NCI-H526 (cell line): ENCODE measurements at regions not wholly inside any gene's neighbourhood (a gene's known extent, or its start where the extent isn't known, plus 50 kb on each side); places are given as distances from the start of the nearest gene placed in this dataset.

Experiments used
- DNase-seq, 2 experiments: peaks; one replicate each; lab custom pipeline; 2025; lab: John Stamatoyannopoulos, UW

DNA sequence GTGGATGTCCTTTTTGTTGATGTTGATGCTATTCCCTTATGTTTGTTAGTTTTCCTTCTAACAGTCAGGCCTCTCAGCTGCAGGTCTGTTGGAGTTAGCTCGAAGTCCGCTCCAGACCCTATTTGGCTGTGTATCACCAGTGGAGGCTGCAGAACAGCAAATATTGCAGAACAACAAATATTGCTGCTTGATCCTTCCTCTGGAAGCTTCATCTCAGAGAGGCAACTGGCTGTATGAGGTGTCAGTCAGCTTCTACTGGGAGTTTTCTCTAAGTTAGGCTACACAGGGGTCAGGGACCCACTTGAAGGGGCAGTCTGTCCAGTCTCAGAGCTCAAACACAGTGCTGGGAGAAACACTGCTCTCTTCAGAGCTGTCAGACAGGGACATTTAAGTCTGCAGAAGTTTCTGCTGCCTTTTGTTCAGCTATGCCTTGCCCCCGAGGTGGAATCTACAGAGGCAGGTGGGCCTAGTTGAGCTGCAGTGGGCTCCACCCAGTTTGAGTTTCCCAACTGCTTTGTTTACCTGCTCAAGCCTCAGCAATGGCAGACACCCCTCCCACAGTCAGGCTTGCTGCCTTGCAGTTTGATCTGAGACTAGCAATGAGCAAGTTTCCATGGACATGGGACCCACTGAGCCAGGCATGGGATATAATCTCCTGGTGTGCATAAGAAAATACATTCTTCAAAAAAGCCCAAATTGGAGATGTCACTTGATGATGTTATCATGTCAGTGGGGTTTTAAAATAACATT is 99.5 kb downstream of the KDM5D start:
- DNase-seq: no peak

DNA sequence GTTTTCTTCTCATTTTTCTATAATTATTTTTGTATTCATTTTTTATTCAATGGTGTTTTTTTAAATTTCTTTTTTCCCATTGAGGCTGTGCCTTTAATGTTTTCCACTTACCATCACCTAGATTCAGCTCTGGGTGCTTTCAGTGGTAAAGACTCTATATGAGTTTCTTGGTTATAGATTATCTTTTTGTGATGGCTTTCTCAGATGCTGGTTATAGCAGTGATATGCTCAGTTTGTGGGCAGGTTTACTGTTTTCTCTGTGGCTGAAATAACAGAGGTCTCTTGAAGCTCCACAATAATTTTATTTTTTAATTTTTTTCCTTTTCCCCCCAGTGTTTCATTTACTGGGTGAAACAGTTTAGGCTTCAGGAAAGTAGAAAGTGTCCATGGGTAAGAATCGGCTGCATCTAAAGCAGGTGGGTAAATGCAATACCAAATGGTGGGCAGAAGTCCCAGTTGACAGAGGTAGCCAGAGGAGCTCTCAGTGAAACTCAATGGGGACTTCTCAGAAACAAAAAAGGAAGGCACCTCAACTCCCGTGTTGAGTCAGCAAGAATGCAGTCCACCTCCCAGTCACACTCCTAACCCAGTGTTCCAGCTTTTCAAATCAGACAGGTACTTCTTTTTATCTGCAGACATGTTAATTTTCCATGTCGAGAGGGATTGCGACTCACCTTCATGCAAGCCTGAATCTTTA is 106.7 kb downstream of the KDM5D start:
- DNase-seq: no peak

DNA sequence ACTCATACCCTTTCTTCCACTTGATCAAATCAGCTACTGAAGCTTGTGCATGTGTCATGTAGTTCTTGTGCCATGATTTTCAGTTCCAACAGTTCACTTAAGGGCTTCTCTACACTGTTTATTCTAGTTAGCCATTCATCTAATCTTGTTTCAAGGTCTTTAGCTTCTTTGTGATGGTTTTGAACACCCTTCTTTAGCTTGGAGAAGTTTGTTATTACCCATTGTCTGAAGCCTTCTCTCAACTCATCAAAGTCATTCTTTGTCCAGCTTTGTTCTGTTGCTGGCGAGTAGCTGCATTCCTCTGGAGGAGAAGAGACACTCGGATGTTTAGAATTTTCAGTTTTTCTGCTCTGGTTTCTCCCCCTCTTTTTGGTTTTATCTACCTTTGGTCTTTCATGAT is 115.6 kb downstream of the KDM5D start:
- DNase-seq: no peak

DNA sequence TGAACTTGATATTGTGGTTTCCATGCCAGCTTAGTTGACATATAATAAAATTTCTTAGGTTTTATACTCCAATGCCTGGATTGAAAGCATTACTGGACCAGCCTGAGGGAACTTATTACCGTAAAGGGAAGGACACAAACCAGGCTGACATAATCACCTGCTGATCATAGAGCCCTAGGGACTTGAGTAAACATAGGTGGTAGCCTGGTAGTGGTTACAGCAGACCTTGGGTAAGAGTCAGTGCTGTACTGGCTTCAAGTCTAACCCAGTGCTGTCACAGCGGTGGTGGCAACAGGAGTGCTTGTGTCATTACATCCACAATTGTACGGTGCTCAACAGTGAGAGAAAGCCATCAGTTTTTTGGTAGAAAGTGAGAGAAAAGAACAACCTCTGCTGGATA is 122.1 kb downstream of the KDM5D start:
- no peak for DNase-seq

DNA sequence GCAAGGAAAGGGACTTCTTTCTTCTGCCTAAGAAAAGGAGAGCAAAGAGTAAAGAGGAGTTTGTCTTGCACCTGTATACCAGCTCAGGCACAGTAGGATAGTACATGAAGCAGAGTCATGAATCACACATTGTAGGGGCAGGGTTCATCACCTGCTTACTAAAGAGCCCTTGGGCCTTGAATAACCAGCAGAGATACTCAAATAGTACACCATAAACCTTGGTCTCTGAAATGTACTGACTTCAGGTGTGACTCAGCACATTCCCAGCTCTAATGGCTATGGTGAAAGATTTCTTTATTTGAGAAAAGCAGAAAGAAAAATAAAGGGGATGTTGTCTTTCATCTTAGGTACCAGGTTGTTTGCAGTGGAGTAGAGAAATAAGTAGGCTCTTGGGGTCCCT is 122.8 kb downstream of the KDM5D start:
- DNase-seq: no peak

DNA sequence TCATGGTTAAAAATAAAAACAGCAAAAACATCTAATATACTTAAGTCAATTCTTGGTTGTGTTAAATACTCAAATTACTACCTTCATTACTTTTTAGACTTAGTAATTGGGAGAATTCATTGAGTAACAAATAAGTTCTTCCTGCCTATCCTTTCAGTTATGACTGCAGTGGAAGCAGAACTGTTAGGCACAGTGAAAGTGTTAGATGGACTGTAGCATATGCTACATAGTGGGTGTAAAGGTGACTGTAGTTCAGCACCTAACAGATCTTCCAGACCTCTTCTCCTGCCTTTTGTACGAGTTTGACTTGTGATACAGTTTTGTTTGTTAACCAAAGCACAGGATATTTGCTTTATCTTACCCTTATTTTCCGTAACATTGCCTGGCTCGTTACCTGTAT is 143.4 kb downstream of the KDM5D start:
- DNase-seq: no peak

DNA sequence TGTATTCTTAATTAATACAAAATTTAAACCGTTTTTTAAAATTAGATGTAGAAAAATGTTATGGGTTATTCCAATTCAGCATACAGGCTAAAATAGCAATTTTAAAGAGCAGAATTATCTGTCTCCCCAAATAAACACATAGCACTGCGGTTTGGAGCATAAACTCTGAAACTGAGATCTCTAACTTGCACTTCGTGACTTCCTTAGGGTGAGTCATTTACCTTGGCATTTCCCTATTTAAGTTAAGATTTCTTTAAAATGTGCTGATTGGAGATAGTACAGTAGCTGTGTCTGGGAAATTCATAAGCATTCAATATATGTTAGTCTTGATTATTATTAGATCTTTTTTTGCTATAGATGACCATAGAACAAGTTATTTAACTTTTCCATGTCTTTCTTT is 143.8 kb downstream of the KDM5D start:
- DNase-seq: no peak

DNA sequence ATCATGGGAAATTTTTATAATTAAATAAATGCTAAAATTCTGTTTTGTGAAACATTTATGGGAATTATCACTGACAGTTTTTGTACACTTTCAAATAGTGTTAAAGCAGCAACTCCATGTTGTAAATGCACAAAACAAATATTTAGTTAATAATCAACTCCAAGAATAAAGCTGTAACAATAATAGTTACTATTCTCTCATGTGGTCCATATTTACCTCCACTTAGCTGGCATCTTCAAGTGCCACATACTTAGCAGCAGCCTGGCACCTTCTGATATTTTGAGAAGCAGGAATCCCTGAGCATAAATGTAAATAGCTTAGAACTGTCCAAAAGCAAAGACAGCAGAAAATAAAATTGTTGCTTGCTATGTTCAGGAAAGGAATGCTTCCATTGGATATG is 154.3 kb downstream of the KDM5D start:
- DNase-seq: no peak

DNA sequence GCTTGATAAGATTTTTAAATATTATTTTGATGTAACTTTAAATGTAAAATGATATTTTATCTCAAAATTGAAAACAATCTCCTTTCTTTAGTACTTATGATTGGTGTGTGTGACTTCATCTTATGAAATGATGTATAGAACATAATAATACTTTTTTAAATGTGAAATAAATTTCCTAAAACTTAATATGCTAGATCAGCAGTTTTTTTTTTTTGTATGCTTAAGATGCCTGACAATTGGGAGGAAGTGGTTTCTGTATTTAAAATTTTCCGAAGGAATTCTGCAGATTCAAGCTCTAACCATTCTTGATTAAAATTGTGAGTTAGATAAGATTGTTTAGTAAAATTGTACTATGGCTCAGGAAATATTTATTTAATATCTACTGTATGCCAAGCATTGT is 154.9 kb downstream of the KDM5D start:
- no peak for DNase-seq

DNA sequence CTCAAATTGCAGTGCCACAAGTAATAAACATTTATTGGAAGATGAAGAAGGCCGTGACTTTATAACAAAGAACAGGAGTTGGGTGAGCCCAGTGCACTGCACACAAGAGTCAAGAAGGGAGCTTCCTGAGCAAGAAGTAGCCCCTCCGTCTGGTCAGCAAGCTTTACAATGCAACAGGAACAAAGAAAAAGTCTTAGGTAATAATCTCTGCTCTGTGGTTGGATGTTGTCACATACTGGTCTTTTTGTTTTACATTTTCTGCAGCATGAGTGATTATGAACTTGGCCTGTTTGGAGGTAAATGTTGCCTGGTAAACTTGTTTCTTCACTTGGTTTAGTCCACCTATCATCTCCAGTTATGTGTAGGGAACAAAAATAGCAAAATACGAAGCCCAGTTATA is 157.2 kb downstream of the KDM5D start:
- no peak for DNase-seq

DNA sequence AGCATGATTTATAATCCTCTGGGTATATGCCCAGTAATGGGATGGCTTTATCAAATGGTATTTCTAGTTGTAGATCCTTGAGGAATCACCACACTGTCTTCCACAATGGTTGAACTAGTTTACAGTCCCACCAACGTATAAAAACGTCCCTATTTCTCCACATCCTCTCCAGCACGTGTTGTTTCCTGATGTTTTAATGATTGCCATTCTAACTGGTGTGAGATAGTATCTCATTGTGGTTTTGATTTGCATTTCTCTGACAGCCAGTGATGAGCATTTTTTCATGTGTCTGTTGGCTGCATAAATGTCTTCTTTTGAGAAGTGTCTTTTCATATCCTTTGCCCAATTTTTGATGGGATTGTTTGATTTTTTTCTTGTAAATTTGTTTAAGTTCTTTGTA is 163.5 kb downstream of the KDM5D start:
- peak; percentile 0 to 14 for DNase-seq

DNA sequence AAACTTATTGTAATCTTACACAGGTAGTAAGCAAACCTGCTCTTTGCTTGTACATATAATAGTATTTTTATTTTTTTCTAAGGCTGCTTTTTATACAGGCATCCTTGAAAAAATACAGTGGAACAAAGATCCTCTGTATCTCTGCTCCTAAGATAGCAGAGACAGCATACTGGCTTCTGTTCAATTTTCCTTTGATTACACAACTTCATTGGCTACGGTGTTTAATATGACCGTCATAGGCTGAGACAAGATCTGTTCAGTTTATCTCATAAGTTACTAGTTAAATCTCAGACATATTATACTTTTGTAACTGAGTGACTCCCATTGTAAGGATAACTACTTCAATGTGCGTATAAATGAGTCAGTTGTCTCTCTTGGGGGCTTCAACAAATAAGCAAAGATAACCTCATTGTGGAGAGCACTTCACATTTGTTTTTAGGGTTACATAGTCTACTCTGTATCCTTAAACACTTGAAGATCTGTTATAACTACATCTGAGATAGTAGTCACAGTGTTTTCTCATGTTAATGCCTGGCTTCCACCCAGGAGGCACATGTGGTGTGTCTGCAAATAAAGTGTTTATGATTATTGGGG is 166.1 kb downstream of the KDM5D start:
- no peak for DNase-seq

DNA sequence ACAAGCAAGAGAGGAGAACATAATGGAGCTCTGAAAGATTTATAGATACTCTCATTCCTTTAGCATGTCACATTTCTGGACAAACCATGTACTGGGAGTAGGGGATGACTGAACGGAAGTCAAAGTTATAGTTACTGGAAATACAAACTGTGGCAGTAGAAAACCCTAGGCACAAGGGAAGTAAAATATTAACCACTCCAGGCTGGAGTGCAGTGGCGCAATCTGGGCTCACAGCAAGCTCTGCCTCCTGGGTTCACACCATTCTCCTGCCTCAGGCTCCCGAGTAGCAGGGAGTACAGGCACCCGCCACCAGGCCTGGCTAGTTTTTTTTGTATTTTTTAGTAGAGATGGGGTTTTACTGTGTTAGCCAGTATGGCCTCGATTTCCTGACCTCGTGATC is 167.3 kb downstream of the KDM5D start:
- DNase-seq: no peak

DNA sequence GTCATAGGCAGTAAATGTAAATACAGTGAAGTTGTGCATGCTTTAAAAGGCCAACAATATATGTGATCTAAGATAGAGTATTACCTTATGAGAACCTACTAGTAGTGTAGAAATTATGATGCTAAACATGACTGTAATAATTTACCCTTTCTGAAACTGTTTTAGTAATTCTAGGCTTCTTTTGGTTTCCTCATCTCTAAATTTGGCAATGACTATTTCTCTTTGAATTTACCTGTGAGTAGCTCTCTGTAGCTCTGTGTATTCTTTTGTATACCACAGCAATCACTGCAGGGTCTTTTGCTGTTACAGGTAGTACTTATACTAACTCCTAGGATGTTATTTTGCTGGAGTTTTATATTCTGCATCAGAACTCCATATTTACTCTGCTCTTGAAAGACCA is 169.6 kb downstream of the KDM5D start:
- no peak for DNase-seq

DNA sequence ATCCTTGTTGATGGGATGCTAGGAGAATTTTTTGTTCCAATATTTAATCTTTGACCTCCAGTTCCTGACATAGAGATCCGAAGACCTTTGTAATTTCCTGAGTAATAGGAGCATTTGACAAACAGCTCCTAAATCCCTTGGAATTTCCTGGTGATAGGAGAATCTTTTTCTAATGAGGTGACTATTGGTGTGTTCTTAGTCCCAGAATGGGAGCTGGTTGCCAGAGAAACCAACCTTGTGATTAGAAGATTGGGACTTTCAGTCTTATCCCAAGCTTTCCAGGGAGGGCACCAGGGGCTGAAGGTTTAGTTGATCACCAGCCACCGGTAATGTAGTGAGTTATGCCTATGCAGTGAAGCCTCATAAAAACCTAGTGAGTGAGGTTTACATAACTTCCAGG is 170.9 kb downstream of the KDM5D start:
- no peak for DNase-seq

DNA sequence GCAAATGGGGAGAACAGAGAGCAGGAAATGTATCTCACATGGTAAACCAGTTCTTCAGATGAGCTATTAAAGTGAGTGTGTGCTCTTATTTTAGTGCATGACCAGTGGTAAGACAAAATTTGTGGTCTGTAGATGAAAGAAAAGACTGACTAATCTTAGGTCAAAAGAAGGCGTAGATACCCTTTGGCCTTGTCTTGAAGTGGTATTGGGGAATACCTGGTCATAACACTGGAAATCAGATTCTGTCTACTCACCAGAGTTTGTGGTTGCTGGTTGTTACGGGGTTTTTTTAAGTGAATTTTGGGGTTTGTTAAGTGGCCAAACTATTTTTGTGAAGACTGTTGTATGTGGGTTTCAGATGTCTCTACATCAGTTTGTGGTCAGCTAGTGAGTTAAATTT is 173.5 kb downstream of the KDM5D start:
- no peak for DNase-seq

DNA sequence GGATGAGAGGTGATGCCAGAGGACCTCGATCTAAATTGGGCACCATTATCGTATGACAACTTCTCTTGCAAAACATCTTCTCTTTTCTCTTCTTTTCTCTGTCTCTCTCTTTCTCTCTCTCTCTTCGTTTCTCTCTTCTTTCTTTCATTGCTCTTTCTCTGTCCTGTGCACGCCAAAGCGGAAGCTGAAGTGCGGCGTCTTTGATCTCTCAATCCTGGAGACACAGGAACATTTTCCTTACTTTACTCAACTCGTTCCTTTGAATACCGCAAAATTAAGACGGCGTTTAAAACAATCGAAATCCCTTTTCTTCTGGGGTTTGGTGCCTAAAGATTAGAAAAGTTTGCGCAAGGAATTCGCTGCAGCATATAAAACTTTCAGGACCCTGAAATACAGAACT is 176.6 kb downstream of the KDM5D start:
- DNase-seq: peak in 1 of 2 experiments; percentile 1

DNA sequence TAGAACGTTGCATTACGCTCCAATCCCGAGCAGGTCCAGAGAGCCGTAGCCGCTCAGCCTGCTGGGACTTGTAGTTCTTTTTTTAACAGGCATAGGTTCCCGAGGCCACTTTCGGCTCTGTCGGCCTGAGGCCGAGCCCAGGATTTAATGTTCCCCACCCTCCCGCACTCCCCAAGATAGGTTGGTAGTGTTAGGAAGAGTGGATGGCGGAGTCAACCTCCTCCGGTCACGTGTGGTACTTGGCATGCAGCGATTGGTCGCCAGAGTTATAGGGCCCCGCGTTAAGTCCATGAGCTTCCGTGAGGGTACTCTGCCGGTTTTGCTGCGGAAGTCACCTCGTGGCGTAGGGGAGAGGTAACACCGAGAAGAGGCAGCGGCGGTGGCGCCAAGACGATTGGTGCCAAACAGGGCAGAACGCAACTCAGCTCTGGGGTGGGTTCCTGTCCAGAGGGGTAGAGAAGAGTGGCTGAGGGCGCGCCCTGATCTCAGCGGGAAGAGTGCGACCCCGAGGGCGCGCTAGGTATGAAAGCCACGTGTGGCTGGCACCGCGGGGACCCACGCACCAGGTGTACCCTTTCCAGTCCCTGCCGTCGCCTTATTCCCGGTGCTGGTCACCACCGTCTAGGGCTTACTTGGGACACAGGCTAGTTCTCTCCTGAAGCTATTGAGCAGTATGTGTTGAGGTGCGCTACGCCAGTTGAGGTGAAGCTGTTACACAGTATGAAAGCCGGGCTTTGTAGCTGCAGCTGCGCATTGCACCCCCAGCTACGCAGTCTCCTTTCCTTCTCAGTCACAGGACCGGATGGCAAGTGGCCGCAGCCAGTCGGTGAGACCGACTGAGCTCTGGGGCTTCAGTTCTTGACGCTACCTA is 177.2 kb downstream of the KDM5D start:
- DNase-seq: peak; percentile 87 to 91

DNA sequence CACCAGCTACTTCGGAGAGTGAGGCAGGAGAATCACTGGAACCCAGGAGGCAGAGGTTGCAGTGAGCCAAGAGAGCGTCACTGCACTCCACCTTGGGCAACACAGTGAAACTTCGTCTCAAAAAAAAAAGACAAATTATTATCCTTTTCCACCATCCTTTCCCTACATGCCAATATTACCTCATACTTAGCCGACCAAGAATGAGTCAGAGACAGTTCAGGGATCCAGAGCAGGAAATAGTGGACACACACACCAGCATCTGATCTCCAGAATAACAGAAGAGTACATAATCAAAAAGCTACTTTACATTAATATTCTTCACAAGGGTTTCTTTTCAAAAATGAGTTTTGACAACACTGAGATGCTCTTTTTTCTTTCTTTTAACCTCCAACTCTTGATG is 185.4 kb downstream of the KDM5D start:
- no peak for DNase-seq

DNA sequence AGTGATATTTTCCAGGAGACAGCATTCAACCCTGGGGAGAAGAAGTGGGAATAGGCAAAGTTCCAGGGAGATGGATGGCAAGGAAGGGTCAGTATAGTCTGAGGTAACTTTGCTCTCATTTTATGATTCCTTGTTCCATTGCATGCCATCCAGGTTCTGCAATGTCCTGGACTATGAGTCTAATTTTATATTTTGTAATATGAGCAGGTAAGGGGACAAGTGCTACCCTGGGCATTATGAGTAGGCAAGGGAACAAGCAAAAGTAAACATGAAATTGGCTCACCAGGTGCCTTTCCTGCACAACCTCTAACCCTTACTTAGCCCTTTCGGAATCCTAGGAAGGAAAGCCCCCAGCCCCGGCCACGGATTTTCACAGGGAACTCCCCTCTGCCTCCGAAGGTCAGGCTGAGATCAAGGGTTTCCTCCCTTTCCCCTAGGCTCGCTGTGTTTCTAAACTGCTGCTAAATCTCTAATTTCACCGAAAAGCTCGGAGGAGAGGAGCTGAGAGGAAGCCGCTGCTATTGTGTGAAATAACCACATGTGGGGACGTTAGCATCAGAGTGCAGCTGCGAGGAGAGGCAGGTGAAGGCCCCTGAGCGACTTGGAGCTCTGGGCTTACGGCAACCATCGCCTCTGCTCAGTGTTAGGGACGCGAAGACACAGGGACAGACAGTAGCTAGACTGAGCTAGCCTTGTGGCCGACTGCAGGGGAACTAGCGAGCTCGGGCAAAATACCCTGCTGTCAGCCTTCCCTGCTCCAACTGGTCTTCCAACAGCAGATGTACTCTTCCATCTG is 194.7 kb downstream of the KDM5D start:
- no peak for DNase-seq

DNA sequence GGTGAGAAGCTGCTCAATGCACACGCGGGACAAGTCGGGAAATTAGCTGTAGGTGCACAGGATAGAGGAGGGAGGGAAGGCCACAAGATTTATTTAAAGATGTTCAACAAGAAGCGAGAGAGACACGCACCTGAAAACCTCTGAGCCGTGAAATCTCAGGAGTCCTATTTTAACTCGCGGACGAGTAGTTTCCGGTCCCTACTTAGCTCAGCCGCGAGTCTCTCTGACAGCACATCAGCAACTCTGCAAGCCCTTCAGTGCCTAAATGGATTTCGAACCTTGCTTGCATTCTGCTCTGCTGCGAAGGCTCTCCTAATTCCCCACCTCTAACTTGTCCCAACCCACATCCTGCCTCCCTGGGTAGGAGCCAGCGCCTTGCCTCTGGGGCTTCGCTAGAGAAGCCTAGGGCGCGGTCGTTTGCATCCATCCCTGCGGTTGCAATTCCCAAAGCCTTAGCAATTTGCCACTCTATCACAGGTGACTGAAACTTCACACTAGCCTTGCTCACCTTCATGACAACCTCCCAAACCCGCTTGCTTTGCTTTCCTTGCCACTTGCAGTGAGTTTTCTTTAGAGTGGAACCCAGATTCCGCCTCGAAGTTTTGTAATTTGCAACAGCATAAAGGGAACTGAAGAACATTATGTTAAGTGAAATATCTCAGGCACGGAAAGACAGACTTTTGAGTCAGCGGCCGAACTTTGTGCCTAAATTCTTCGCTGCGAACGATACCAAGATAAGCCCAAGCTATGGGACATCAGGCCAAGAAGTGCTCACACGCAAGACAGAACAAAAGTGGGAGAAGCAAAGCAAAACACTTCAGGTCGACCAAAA is 202.8 kb downstream of the KDM5D start:
- DNase-seq: peak in 1 of 2 experiments; percentile 4
